HepG2 (cell line): ENCODE measurements at regions not wholly inside any gene's neighbourhood (a gene's known extent, or its start where the extent isn't known, plus 50 kb on each side); places are given as distances from the start of the nearest gene placed in this dataset.

Experiments
- ATAC-seq: fragments of 200-7000 bp; cut with Tn5 transposase; 3 replicates; pipeline ENCODE4 v1.9.1; 2020; ENCODE audit warnings: mild to moderate bottlenecking, moderate library complexity
- BruUV-seq: library from RNA; stranded (reverse); fragments of 400-500 nt; replicated peaks from 2 replicates; lab custom pipeline; 2021; lab: Mats Ljungman, UMichigan
- CTCF ChIA-PET: fragments of 300-600 bp; formaldehyde crosslinking; extraction: SDS; loops from one replicate; lab custom pipeline; 2021; ENCODE audit warnings: low total read pairs, inconsistent platforms, low intra/inter-chr PET ratio; lab: Yijun Ruan, JAX
- POLR2A ChIA-PET: fragments of 350-600 bp; sonication (Branson Sonifier 250); formaldehyde crosslinking; loops from one replicate; lab custom pipeline; 2020; ENCODE audit warnings: antibody characterized with exemption, inconsistent platforms; lab: Yijun Ruan, JAX
- DNase-seq: peaks from one replicate; pipeline ENCODE4 v3.0.0-alpha.2; 2015; ENCODE audit warnings: low spot score
- FAIRE-seq: peaks from 3 replicates; lab custom pipeline; 2011; peaks lifted over from hg19 to GRCh38; lab: Jason Lieb, UNC
- H2AFZ ChIP-seq: one replicate; pipeline ENCODE4 v1.6.1; 2011; ENCODE audit warnings: low read length, inconsistent platforms
- H3K27ac ChIP-seq: fragments of 300-600 bp; 3 replicates; pipeline ENCODE4 v1.8.0; 2011; ENCODE audit warnings: mixed run types, mild to moderate bottlenecking, mixed read lengths, low read length, inconsistent platforms; ENCODE audit not compliant: insufficient read depth; ENCODE audit errors: extremely low read length
- H3K27me3 ChIP-seq, 2 experiments: fragments of 200-600 bp in 1 of 2; 2 replicates in 1 of 2; 3 replicates in 1 of 2; pipeline versions ENCODE4 v1.6.0 to v1.8.0; 2011; ENCODE audit warnings: low read length in 2 of 2, mild to moderate bottlenecking in 2 of 2, moderate library complexity in 2 of 2, inconsistent platforms in 1 of 2; ENCODE audit not compliant: insufficient read depth in 2 of 2, control insufficient read depth in 1 of 2
- H3K36me3 ChIP-seq, 2 experiments: fragments of 200-600 bp in 1 of 2; replicated peaks in 1 of 2; 2 replicates in 1 of 2; 3 replicates in 1 of 2; pipeline versions ENCODE4 v1.5.1 to v1.8.0; 2011; ENCODE audit warnings: low read length in 2 of 2, inconsistent platforms in 1 of 2; ENCODE audit not compliant: insufficient read depth in 2 of 2, control insufficient read depth in 1 of 2
- H3K4me1 ChIP-seq: 2 replicates; pipeline ENCODE4 v1.5.1; 2012; ENCODE audit warnings: low read length, inconsistent platforms; ENCODE audit not compliant: insufficient read depth
- H3K4me2 ChIP-seq: 2 replicates; pipeline ENCODE4 v1.6.0; 2011; ENCODE audit warnings: low read depth, low read length, inconsistent platforms
- H3K4me3 ChIP-seq, 3 experiments: fragments of 200-600 bp in 1 of 3; sonication (generic), shearing (Covaris generic) in 1 of 3; replicated peaks in 1 of 3; 2 replicates each; pipeline ENCODE4 v1.5.1; 2011 to 2016; ENCODE audit warnings: low read length in 3 of 3, inconsistent platforms in 2 of 3, low read depth in 2 of 3, mild to moderate bottlenecking in 2 of 3, control low read depth in 1 of 3, mixed read lengths in 1 of 3; ENCODE audit not compliant: insufficient read depth in 1 of 3
- H3K79me2 ChIP-seq: one replicate; pipeline ENCODE4 v1.6.1; 2011; ENCODE audit warnings: low read length, inconsistent platforms; ENCODE audit not compliant: insufficient read depth
- H3K9ac ChIP-seq: 2 replicates; pipeline ENCODE4 v1.6.0; 2011; ENCODE audit warnings: mild to moderate bottlenecking, low read depth, low read length, inconsistent platforms; ENCODE audit not compliant: insufficient read depth
- H3K9me3 ChIP-seq: 2 replicates; pipeline ENCODE4 v1.5.1; 2012; ENCODE audit warnings: mild to moderate bottlenecking, low read length
- H4K20me1 ChIP-seq: 2 replicates; pipeline ENCODE4 v1.6.0; 2011; ENCODE audit warnings: inconsistent platforms, mild to moderate bottlenecking, low read length, moderate library complexity; ENCODE audit not compliant: insufficient read depth
- BCLAF1 ChIP-seq: fragments of 450-650 bp; IDR thresholded peaks from 2 replicates; pipeline ENCODE4 v1.6.1; 2017; ENCODE audit warnings: mild to moderate bottlenecking
- CCAR2 ChIP-seq: fragments of 200-400 bp; formaldehyde crosslinking; optimal IDR thresholded peaks from 2 replicates; pipeline ENCODE3; 2018; ENCODE audit warnings: low read depth, mild to moderate bottlenecking, low read length, moderate library complexity
- EHMT2 ChIP-seq: fragments of 200-600 bp; sonication (generic); IDR thresholded peaks from 2 replicates; pipeline ENCODE4 v1.7.0; 2017; ENCODE audit warnings: antibody characterized with exemption, low read depth, low read length, borderline replicate concordance
- ELK4 ChIP-seq: sonication (generic); formaldehyde crosslinking; IDR thresholded peaks from 2 replicates; pipeline ENCODE4 v1.9.0; 2021; ENCODE audit warnings: missing genetic modification reagents, borderline replicate concordance
- FLYWCH1 ChIP-seq: sonication (generic); formaldehyde crosslinking; IDR thresholded peaks from 2 replicates; pipeline ENCODE4 v1.8.1; 2023; ENCODE audit warnings: mild to moderate bottlenecking, missing genetic modification reagents
- FOXK1 ChIP-seq: sonication (generic); formaldehyde crosslinking; IDR thresholded peaks from 2 replicates; pipeline ENCODE4 v1.4.0; 2020; ENCODE audit warnings: low read depth, missing genetic modification reagents, borderline replicate concordance
- MIXL1 ChIP-seq: IDR thresholded peaks from 2 replicates; pipeline ENCODE4 v1.6.1; 2016
- MYC ChIP-seq: sonication (generic); formaldehyde crosslinking; IDR thresholded peaks from 2 replicates; pipeline ENCODE4 v1.9.0; 2021; ENCODE audit warnings: missing genetic modification reagents, borderline replicate concordance
- ZBTB42 ChIP-seq: sonication (generic); formaldehyde crosslinking; IDR thresholded peaks from 2 replicates; pipeline ENCODE4 v1.5.0; 2020; ENCODE audit warnings: mild to moderate bottlenecking, missing genetic modification reagents
- ZFP1 ChIP-seq: IDR thresholded peaks from 2 replicates; pipeline ENCODE4 v1.6.1; 2016
- ZFP41 ChIP-seq: sonication (generic); formaldehyde crosslinking; IDR thresholded peaks from 2 replicates; pipeline ENCODE4 v1.4.0; 2020; ENCODE audit warnings: mild to moderate bottlenecking, missing genetic modification reagents, borderline replicate concordance
- ZNF281 ChIP-seq: sonication (generic); formaldehyde crosslinking; IDR thresholded peaks from 2 replicates; pipeline ENCODE4 v1.4.0; 2020; ENCODE audit warnings: missing genetic modification reagents, borderline replicate concordance
- ZNF414 ChIP-seq: sonication (generic); formaldehyde crosslinking; IDR thresholded peaks from 2 replicates; pipeline ENCODE4 v1.5.0; 2020; ENCODE audit warnings: missing genetic modification reagents
- ZNF558 ChIP-seq: sonication (generic); formaldehyde crosslinking; IDR thresholded peaks from 2 replicates; pipeline ENCODE4 v1.9.0; 2022; ENCODE audit warnings: mild to moderate bottlenecking, missing genetic modification reagents, borderline replicate concordance
- WGBS: methylation state at CpG from one replicate; pipeline ENCODE4 v1.1.6; 2017; ENCODE audit warnings: low lambda C conversion rate; 5-methylcytosine and 5-hydroxymethylcytosine counted together
- in situ Hi-C: cut with HindIII; loops from 2 replicates; pipeline ENCODE4 v1.10.0; 2017; ENCODE audit warnings: low pct_unique_long_range_greater_than_20kb; ENCODE audit not compliant: extremely low pct_ligation_motif_present
- intact Hi-C: fragments of 100-400 bp; cut with micrococcal nuclease; formaldehyde crosslinking; loops from one replicate; pipeline ENCODE4 v1.10.0; 2022; ENCODE audit not compliant: unreplicated experiment

GRCh38 chr1:38746402-38746935 lies 113.1 kb downstream of the RRAGC start:
- H4K20me1 ChIP-seq: no peaks in the 10 kb centered on the region
- H3K36me3 ChIP-seq: no peaks in the 10 kb centered on the region
- no peak overlapping the region for H3K27ac ChIP-seq
- intact Hi-C loops: no loop called here
- WGBS: 63% methylated on average over 5 of the region's 6 CpGs
- no peak overlapping the region for H2AFZ ChIP-seq
- BruUV-seq: no TSS peak
- DNase-seq (no peak), ATAC-seq (no peak), FAIRE-seq (no peak)
- ChIA-PET POLR2A (no interaction called here), CTCF (no interaction called here)
- no peak overlapping the region for H3K9ac ChIP-seq
- no peaks in the 10 kb centered on the region for H3K27me3 ChIP-seq
- in situ Hi-C loops: no loop called here
- H3K4me3 ChIP-seq: no peak overlapping the region
- no peaks in the 10 kb centered on the region for H3K79me2 ChIP-seq
- H3K4me1 ChIP-seq: no peaks in the 10 kb centered on the region
- H3K4me2 ChIP-seq: no peak overlapping the region
- H3K9me3 ChIP-seq: no peaks in the 10 kb centered on the region
- no peak for TF ChIP-seq CCAR2
- TF ChIP-seq FLYWCH1 (CRISPR knock-in tag): no peak
- TF ChIP-seq BCLAF1: no peak
- no peak for TF ChIP-seq ZNF414 (CRISPR knock-in tag)
- no peak for TF ChIP-seq MIXL1
- no peak for TF ChIP-seq ZFP41 (CRISPR knock-in tag)
- TF ChIP-seq EHMT2: no peak
- TF ChIP-seq ELK4 (CRISPR knock-in tag): no peak
- no peak for TF ChIP-seq ZNF281 (CRISPR knock-in tag)
- no peak for TF ChIP-seq ZFP1
- TF ChIP-seq ZBTB42 (CRISPR knock-in tag): no peak
- no peak for TF ChIP-seq MYC
- no peak for TF ChIP-seq ZNF558 (CRISPR knock-in tag)
- TF ChIP-seq FOXK1 (CRISPR knock-in tag): no peak
